HG02840 (cell line): ENCODE measurements at regions not wholly inside any gene's neighbourhood (a gene's known extent, or its start where the extent isn't known, plus 50 kb on each side); places are given as distances from the start of the nearest gene placed in this dataset.

ENCODE experiments used
- ATAC-seq: cut with Tn5 transposase; IDR thresholded peaks from one replicate; pipeline ENCODE4 v1.9.1; 2021; ENCODE audit warnings: mild to moderate bottlenecking, moderate library complexity, moderate number of reproducible peaks; ENCODE audit not compliant: unreplicated experiment, low FRiP score

GRCh38 chr16:73347500-73348375 lies 299.8 kb upstream of the ZFHX3 start:
- no peak for ATAC-seq

GRCh38 chr16:73339821-73340220 lies 291.9 kb upstream of the ZFHX3 start:
- ATAC-seq, result no peak

- ATAC-seq, result no peak
These were observed 289.7 kb upstream of the ZFHX3 start for GRCh38 chr16:73337373-73338296.

GRCh38 chr16:73329358-73330286 lies 281.7 kb upstream of the ZFHX3 start:
- ATAC-seq, result no peak

- ATAC-seq, result no peak
These were observed 279.0 kb upstream of the ZFHX3 start for GRCh38 chr16:73326770-73327470.

GRCh38 chr16:73326221-73326620 lies 278.3 kb upstream of the ZFHX3 start:
- no peak for ATAC-seq

GRCh38 chr16:73323880-73324279 lies 276.0 kb upstream of the ZFHX3 start:
- ATAC-seq, result no peak

- no peak for ATAC-seq
These were observed 274.9 kb upstream of the ZFHX3 start for GRCh38 chr16:73322856-73323255.

GRCh38 chr16:73321853-73322252 lies 273.9 kb upstream of the ZFHX3 start:
- no peak for ATAC-seq

- ATAC-seq, result no peak
These were observed 271.8 kb upstream of the ZFHX3 start for GRCh38 chr16:73319737-73320136.

- no peak for ATAC-seq
These were observed 271.3 kb upstream of the ZFHX3 start for GRCh38 chr16:73319261-73319660.

GRCh38 chr16:73317321-73317857 lies 269.5 kb upstream of the ZFHX3 start:
- ATAC-seq, result no peak

GRCh38 chr16:73315645-73316044 lies 267.7 kb upstream of the ZFHX3 start:
- ATAC-seq, result no peak

- no peak for ATAC-seq
These were observed 266.0 kb upstream of the ZFHX3 start for GRCh38 chr16:73313950-73314349.

- ATAC-seq, result no peak
These were observed 264.2 kb upstream of the ZFHX3 start for GRCh38 chr16:73311857-73312723.

- ATAC-seq, result no peak
These were observed 260.8 kb upstream of the ZFHX3 start for GRCh38 chr16:73308771-73309170.

GRCh38 chr16:73306901-73307413 lies 259.0 kb upstream of the ZFHX3 start:
- no peak for ATAC-seq
